Endothelial cell of umbilical vein (primary cell): ENCODE measurements at regions not wholly inside any gene's neighbourhood (a gene's known extent, or its start where the extent isn't known, plus 50 kb on each side); places are given as distances from the start of the nearest gene placed in this dataset.

Experiments used
- BruUV-seq: library from RNA; stranded (reverse); fragments of 400-500 nt; replicated peaks from 2 replicates; lab custom pipeline; 2021; lab: Mats Ljungman, UMichigan
- CTCF ChIA-PET: fragments of 300-600, 350-600 bp; sonication (Branson Sonifier 250); formaldehyde crosslinking; loops from one replicate; lab custom pipeline; 2021; ENCODE audit warnings: antibody characterized with exemption, inconsistent platforms; lab: Charles Lee
- POLR2A ChIA-PET: fragments of 300-600, 350-600 bp; sonication (Branson Sonifier 250); formaldehyde crosslinking; loops from one replicate; lab custom pipeline; 2021; ENCODE audit warnings: antibody characterized with exemption, inconsistent platforms; lab: Charles Lee
- DNase-seq: peaks from one replicate; pipeline ENCODE4 v3.0.0-alpha.2; 2011; ENCODE audit warnings: low read depth, low spot score
- FAIRE-seq: peaks from 2 replicates; lab custom pipeline; 2011; peaks lifted over from hg19 to GRCh38; lab: Jason Lieb, UNC
- H2AFZ ChIP-seq: 2 replicates; pipeline ENCODE4 v1.6.0; 2012; ENCODE audit warnings: low read depth, low read length, control low read depth, inconsistent platforms
- H3K27ac ChIP-seq: 2 replicates; pipeline ENCODE4 v1.5.1; 2011; ENCODE audit warnings: low read depth, mild to moderate bottlenecking, control low read depth, low read length, moderate library complexity; ENCODE audit not compliant: insufficient read depth
- H3K27me3 ChIP-seq, 2 experiments: 2 replicates each; pipeline versions ENCODE4 v1.6.0 to v1.6.1; 2011; ENCODE audit warnings: low read length in 2 of 2, mixed read lengths in 1 of 2; ENCODE audit not compliant: control insufficient read depth in 2 of 2, insufficient read depth in 2 of 2
- H3K36me3 ChIP-seq, 2 experiments: 2 replicates in 1 of 2; 3 replicates in 1 of 2; pipeline ENCODE4 v1.5.1; 2011; ENCODE audit warnings: low read length in 2 of 2, mild to moderate bottlenecking in 1 of 2, moderate library complexity in 1 of 2; ENCODE audit not compliant: control insufficient read depth in 2 of 2, insufficient read depth in 2 of 2; ENCODE audit errors: extremely low read depth in 1 of 2
- H3K4me1 ChIP-seq: 3 replicates; pipeline ENCODE4 v1.5.1; 2011; ENCODE audit warnings: mild to moderate bottlenecking, low read length; ENCODE audit not compliant: control insufficient read depth, insufficient read depth; ENCODE audit errors: extremely low read depth
- H3K4me2 ChIP-seq: 2 replicates; pipeline ENCODE4 v1.6.1; 2011; ENCODE audit warnings: low read length, control low read depth, mixed read lengths; ENCODE audit not compliant: insufficient read depth
- H3K4me3 ChIP-seq, 3 experiments: fragments of 200-600 bp in 1 of 3; sonication (generic), shearing (Covaris generic) in 1 of 3; replicated peaks in 1 of 3; 2 replicates each; pipeline ENCODE4 v1.5.1; 2011 to 2016; ENCODE audit warnings: control low read depth in 3 of 3, low read length in 3 of 3, mild to moderate bottlenecking in 2 of 3, inconsistent platforms in 1 of 3, low read depth in 1 of 3, moderate library complexity in 1 of 3; ENCODE audit not compliant: insufficient read depth in 1 of 3
- H3K79me2 ChIP-seq: 2 replicates; pipeline ENCODE4 v1.6.0; 2012; ENCODE audit warnings: low read length, inconsistent platforms; ENCODE audit not compliant: control insufficient read depth, insufficient read depth
- H3K9ac ChIP-seq: replicated peaks from 2 replicates; pipeline ENCODE3; 2011; ENCODE audit warnings: low read length, control low read depth; ENCODE audit not compliant: insufficient read depth; ENCODE audit errors: extremely low read depth
- H3K9me1 ChIP-seq: replicated peaks from 3 replicates; pipeline ENCODE4 v1.6.0; 2011; ENCODE audit warnings: mild to moderate bottlenecking, low read length; ENCODE audit not compliant: control insufficient read depth, insufficient read depth; ENCODE audit errors: extremely low read depth
- H3K9me3 ChIP-seq: replicated peaks from 2 replicates; pipeline ENCODE4 v1.5.1; 2012; ENCODE audit warnings: low read length, inconsistent platforms; ENCODE audit not compliant: control insufficient read depth, insufficient read depth
- H4K20me1 ChIP-seq: replicated peaks from 2 replicates; pipeline ENCODE3; 2011; ENCODE audit warnings: mild to moderate bottlenecking, low read length; ENCODE audit not compliant: control insufficient read depth, insufficient read depth; ENCODE audit errors: extremely low read depth
- EZH2 ChIP-seq: IDR thresholded peaks from 2 replicates; pipeline ENCODE4 v1.6.1; 2012; ENCODE audit warnings: borderline replicate concordance, low read depth, mild to moderate bottlenecking, moderate library complexity, low read length, inconsistent platforms; ENCODE audit not compliant: severe bottlenecking
- FOS ChIP-seq: IDR thresholded peaks from 2 replicates; pipeline ENCODE4 v1.6.1; 2011; ENCODE audit warnings: mild to moderate bottlenecking, low read length, moderate library complexity, borderline replicate concordance; ENCODE audit not compliant: insufficient read depth
- GATA2 ChIP-seq: IDR thresholded peaks from 2 replicates; pipeline ENCODE4 v1.7.0; 2011; ENCODE audit warnings: low read depth, mild to moderate bottlenecking, moderate library complexity, mixed read lengths, low read length; ENCODE audit not compliant: insufficient read length, insufficient read depth
- JUN ChIP-seq: IDR thresholded peaks from 2 replicates; pipeline ENCODE4 v1.6.1; 2011; ENCODE audit warnings: borderline replicate concordance, low read depth; ENCODE audit not compliant: insufficient read length, insufficient read depth
- MYC ChIP-seq: IDR thresholded peaks from one replicate; pipeline ENCODE4 v1.6.1; 2011; ENCODE audit warnings: mild to moderate bottlenecking, low read depth, low read length
- POLR2A ChIP-seq: IDR thresholded peaks from 2 replicates; pipeline ENCODE4 v1.6.1; 2012; ENCODE audit warnings: low read depth, mild to moderate bottlenecking, control low read depth, low read length
- POLR2AphosphoS5 ChIP-seq: IDR thresholded peaks from 2 replicates; pipeline ENCODE4 v1.6.1; 2012; ENCODE audit warnings: low read depth, mild to moderate bottlenecking, control low read depth, low read length, moderate library complexity; ENCODE audit not compliant: insufficient read depth
- dilution Hi-C: fragments of 300-500 bp; cut with MboI; formaldehyde crosslinking; loops from one replicate; pipeline ENCODE4 v1.15.0; 2019; ENCODE audit warnings: low sequenced_read_pairs; ENCODE audit not compliant: extremely low pct_ligation_motif_present
- intact Hi-C: fragments of 100-400 bp; cut with micrococcal nuclease; formaldehyde crosslinking; loops from one replicate; pipeline ENCODE4 v1.10.0; 2022
- TF ChIP-seq, protein P1 (sequence below): IDR thresholded peaks from 2 replicates; pipeline ENCODE4 v1.6.1; 2011; ENCODE audit not compliant: insufficient read depth, insufficient read length
- TF ChIP-seq, protein P2 (sequence below), 2 donors: IDR thresholded peaks; 1 replicate in 1 of 2; 2 replicates in 1 of 2; pipeline ENCODE4 v1.5.1; 2011; ENCODE audit warnings: low read length in 2 of 2, mild to moderate bottlenecking in 2 of 2, moderate library complexity in 2 of 2, control low read depth in 1 of 2, inconsistent platforms in 1 of 2, low read depth in 1 of 2; ENCODE audit not compliant: insufficient read depth in 1 of 2; ENCODE audit errors: extremely low read depth in 1 of 2

DNA sequence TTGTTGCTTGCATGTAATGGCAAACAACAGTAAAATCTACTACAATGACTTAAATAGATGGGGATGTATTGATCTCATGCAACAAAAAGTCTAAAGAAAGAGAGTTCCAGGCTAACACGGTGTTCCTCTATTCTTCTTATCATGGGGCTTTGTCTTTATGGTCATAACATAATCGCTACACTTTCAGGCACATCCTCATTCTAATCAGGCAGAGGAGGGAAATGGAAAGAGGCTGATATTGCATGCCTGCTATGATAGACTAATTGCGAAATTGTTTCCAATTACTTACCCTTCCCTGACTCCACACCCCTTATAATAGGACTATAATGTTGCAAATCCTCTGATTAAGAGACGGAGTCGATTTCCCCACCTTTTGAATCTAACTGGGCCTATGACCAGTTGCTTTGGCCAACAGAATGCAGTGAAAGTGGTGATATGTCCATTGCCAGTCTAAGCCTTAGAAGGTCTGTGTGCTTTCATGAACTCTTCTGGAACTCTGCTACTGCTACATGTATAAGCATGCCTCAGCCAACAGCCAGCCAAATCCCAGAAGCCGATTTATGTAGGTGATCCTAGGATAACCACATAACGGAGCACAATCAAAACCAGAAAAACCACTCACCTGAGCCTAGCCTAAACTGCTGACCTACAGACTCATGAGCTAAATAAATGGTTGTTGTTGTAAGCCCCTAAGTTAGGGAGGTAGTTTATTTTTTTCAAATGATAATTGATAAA lies 180.3 kb upstream of the TACR1 start:
- Histone ChIP-seq H3K36me3 (no peaks in the 10 kb centered on the region), H3K4me2 (no peak overlapping the region), H3K4me1 (no peaks in the 10 kb centered on the region), H3K9me3 (no peaks in the 10 kb centered on the region), H3K9me1 (no peaks in the 10 kb centered on the region), H3K9ac (no peak overlapping the region), H3K79me2 (no peaks in the 10 kb centered on the region), H3K27ac (no peak overlapping the region), H2AFZ (no peak overlapping the region), H4K20me1 (no peaks in the 10 kb centered on the region), H3K4me3 (no peak overlapping the region), H3K27me3 (no peaks in the 10 kb centered on the region)
- BruUV-seq = no TSS peak
- dilution Hi-C loops = no loop called here
- DNase-seq (no peak), FAIRE-seq (no peak)
- TF ChIP-seq FOS (no peak), MYC (no peak), POLR2A (no peak), GATA2 (no peak), POLR2AphosphoS5 (no peak), JUN (no peak), EZH2 (no peak)
- TF ChIP-seq, protein P1, sequence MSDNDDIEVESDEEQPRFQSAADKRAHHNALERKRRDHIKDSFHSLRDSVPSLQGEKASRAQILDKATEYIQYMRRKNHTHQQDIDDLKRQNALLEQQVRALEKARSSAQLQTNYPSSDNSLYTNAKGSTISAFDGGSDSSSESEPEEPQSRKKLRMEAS = no peak
- TF ChIP-seq, protein P2, sequence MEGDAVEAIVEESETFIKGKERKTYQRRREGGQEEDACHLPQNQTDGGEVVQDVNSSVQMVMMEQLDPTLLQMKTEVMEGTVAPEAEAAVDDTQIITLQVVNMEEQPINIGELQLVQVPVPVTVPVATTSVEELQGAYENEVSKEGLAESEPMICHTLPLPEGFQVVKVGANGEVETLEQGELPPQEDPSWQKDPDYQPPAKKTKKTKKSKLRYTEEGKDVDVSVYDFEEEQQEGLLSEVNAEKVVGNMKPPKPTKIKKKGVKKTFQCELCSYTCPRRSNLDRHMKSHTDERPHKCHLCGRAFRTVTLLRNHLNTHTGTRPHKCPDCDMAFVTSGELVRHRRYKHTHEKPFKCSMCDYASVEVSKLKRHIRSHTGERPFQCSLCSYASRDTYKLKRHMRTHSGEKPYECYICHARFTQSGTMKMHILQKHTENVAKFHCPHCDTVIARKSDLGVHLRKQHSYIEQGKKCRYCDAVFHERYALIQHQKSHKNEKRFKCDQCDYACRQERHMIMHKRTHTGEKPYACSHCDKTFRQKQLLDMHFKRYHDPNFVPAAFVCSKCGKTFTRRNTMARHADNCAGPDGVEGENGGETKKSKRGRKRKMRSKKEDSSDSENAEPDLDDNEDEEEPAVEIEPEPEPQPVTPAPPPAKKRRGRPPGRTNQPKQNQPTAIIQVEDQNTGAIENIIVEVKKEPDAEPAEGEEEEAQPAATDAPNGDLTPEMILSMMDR (IDR thresholded peaks at IDR 0.05; ENCODE audit: extremely low read depth in 1 of 2, insufficient read depth in 1 of 2, low read depth in 1 of 2, low read length in 2 of 2) = no peak
- CTCF ChIA-PET = no interaction called here
- POLR2A ChIA-PET = no interaction called here
- intact Hi-C loops = no loop called here
